HEK293 (cell line): ENCODE measurements at regions not wholly inside any gene's neighbourhood (a gene's known extent, or its start where the extent isn't known, plus 50 kb on each side); places are given as distances from the start of the nearest gene placed in this dataset.

Experiments
- TRIM28 ChIP-seq: IDR thresholded peaks from 2 replicates; pipeline ENCODE4 v1.6.1; 2011; ENCODE audit warnings: low read length, control low read depth, borderline replicate concordance
- ZNF658 ChIP-seq: fragments of 450-650 bp; formaldehyde crosslinking; IDR thresholded peaks from 2 replicates; pipeline ENCODE4; 2016; ENCODE audit warnings: missing biosample characterization, missing genetic modification characterization
- TF ChIP-seq, protein P1 (sequence below): fragments of 450-650 bp; formaldehyde crosslinking; IDR thresholded peaks from 2 replicates; pipeline ENCODE4 v1.5.1; 2016; ENCODE audit warnings: missing biosample characterization, missing genetic modification characterization

GRCh38 chr4:3701736-3702560 is 64.2 kb upstream of the ADRA2C start:
- TF ChIP-seq, protein P1, sequence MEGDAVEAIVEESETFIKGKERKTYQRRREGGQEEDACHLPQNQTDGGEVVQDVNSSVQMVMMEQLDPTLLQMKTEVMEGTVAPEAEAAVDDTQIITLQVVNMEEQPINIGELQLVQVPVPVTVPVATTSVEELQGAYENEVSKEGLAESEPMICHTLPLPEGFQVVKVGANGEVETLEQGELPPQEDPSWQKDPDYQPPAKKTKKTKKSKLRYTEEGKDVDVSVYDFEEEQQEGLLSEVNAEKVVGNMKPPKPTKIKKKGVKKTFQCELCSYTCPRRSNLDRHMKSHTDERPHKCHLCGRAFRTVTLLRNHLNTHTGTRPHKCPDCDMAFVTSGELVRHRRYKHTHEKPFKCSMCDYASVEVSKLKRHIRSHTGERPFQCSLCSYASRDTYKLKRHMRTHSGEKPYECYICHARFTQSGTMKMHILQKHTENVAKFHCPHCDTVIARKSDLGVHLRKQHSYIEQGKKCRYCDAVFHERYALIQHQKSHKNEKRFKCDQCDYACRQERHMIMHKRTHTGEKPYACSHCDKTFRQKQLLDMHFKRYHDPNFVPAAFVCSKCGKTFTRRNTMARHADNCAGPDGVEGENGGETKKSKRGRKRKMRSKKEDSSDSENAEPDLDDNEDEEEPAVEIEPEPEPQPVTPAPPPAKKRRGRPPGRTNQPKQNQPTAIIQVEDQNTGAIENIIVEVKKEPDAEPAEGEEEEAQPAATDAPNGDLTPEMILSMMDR = no peak
- TF ChIP-seq TRIM28 (no peak), ZNF658 (tag by site-specific recombination) (no peak)
